Prostate gland (tissue), 2 donors: ENCODE measurements at regions not wholly inside any gene's neighbourhood (a gene's known extent, or its start where the extent isn't known, plus 50 kb on each side); places are given as distances from the start of the nearest gene placed in this dataset.

Experiments used
- DNase-seq: peaks from one replicate; pipeline ENCODE4 v3.0.0-alpha.2; 2019; ENCODE audit warnings: low spot score
- H3K27ac ChIP-seq, 2 donors: fragments of 200-600 bp; sonication (generic); 2 replicates each; pipeline ENCODE4 v1.5.1; 2017 to 2019
- H3K27me3 ChIP-seq: fragments of 200-600 bp; sonication (generic); replicated peaks from 2 replicates; pipeline ENCODE4 v1.5.1; 2019; ENCODE audit not compliant: insufficient read depth
- H3K36me3 ChIP-seq, 2 donors: fragments of 200-600 bp; sonication (generic); 1 replicate in 1 of 2; 2 replicates in 1 of 2; pipeline versions ENCODE4 v1.5.1 to v1.8.1; 2017 to 2019
- H3K4me1 ChIP-seq: fragments of 200-600 bp; sonication (generic); replicated peaks from 2 replicates; pipeline ENCODE4 v1.5.1; 2019
- H3K4me3 ChIP-seq, 2 donors: fragments of 200-600 bp; sonication (generic); 2 replicates each; pipeline ENCODE4 v1.5.1; 2017 to 2019
- H3K9me3 ChIP-seq: fragments of 200-600 bp; sonication (generic); 2 replicates; pipeline ENCODE4 v1.5.1; 2017
- CTCF ChIP-seq, 4 experiments: fragments of 200-600 bp in 2 of 4; fragments of 450-650 bp in 2 of 4; sonication (generic) in 2 of 4; IDR thresholded peaks; 1 replicate in 3 of 4; 2 replicates in 1 of 4; pipeline ENCODE4 v1.5.1; 2016 to 2019; ENCODE audit warnings: antibody characterized with exemption in 4 of 4, mild to moderate bottlenecking in 2 of 4, moderate library complexity in 2 of 4
- POLR2A ChIP-seq: fragments of 450-650 bp; IDR thresholded peaks from one replicate; pipeline ENCODE4 v1.6.1; 2016; ENCODE audit warnings: antibody characterized with exemption, mild to moderate bottlenecking
- POLR2AphosphoS5 ChIP-seq: sonication (generic); formaldehyde crosslinking; IDR thresholded peaks from one replicate; pipeline ENCODE4 v1.6.1; 2017; ENCODE audit warnings: antibody characterized with exemption
- WGBS: methylation state at CpG from one replicate; pipeline ENCODE4 v1.1.5; 2018; 5-methylcytosine and 5-hydroxymethylcytosine counted together
- intact Hi-C: fragments of 100-400 bp; cut with DNase I; formaldehyde crosslinking; loops from one replicate; pipeline ENCODE4 v1.14.2; 2022

- H3K9me3 ChIP-seq = no peaks in the 10 kb centered on the region
- H3K27me3 ChIP-seq = no peaks in the 10 kb centered on the region
- intact Hi-C loops = no loop called here
- H3K36me3 ChIP-seq = no peaks in the 10 kb centered on the region
- DNase-seq = no peak
- TF ChIP-seq POLR2A (no peak), CTCF (IDR thresholded peaks at IDR 0.05) (no peak)
- 59% methylated on average over 4 of the region's 4 CpGs for WGBS
- H3K4me3 ChIP-seq = no peak overlapping the region
- H3K27ac ChIP-seq = no peak overlapping the region
- no peaks in the 10 kb centered on the region for H3K4me1 ChIP-seq
These were observed 91.3 kb downstream of the RPS29 start for GRCh38 chr14:49494836-49495235.

- 38% methylated on average over 3 of the region's 3 CpGs for WGBS
- H3K9me3 ChIP-seq = no peaks in the 10 kb centered on the region
- no peaks in the 10 kb centered on the region for H3K36me3 ChIP-seq
- no peak overlapping the region for H3K27ac ChIP-seq
- intact Hi-C loops = no loop called here
- peak; percentile 14 for DNase-seq
- no peak for TF ChIP-seq POLR2A
- TF ChIP-seq POLR2AphosphoS5 = peak; percentile 45
- no peaks in the 10 kb centered on the region for H3K4me1 ChIP-seq
- H3K4me3 ChIP-seq = no peak overlapping the region
- no peaks in the 10 kb centered on the region for H3K27me3 ChIP-seq
These were observed 92.6 kb downstream of the RPS29 start for GRCh38 chr14:49493557-49493956.

- intact Hi-C loops = no loop called here
- TF ChIP-seq POLR2AphosphoS5 (no peak), CTCF (IDR thresholded peaks at IDR 0.05) (no peak), POLR2A (no peak)
- Histone ChIP-seq H3K9me3 (no peaks in the 10 kb centered on the region), H3K27me3 (no peaks in the 10 kb centered on the region), H3K36me3 (no peaks in the 10 kb centered on the region), H3K4me3 (no peak overlapping the region), H3K27ac (no peak overlapping the region), H3K4me1 (no peaks in the 10 kb centered on the region)
- 72% methylated on average over 3 of the region's 3 CpGs for WGBS
- DNase-seq = no peak
These were observed 94.0 kb downstream of the RPS29 start for GRCh38 chr14:49492151-49492550.

GRCh38 chr14:49489341-49489740 lies 96.8 kb downstream of the RPS29 start:
- H3K27me3 ChIP-seq = no peaks in the 10 kb centered on the region
- no peak for DNase-seq
- H3K36me3 ChIP-seq = no peaks in the 10 kb centered on the region
- no peak overlapping the region for H3K27ac ChIP-seq
- TF ChIP-seq POLR2A (no peak), CTCF (IDR thresholded peaks at IDR 0.05) (no peak), POLR2AphosphoS5 (no peak)
- intact Hi-C loops = no loop called here
- H3K9me3 ChIP-seq = no peaks in the 10 kb centered on the region
- H3K4me3 ChIP-seq = no peak overlapping the region
- no peaks in the 10 kb centered on the region for H3K4me1 ChIP-seq

- Histone ChIP-seq H3K4me1 (no peaks in the 10 kb centered on the region), H3K27ac (no peak overlapping the region), H3K36me3 (no peaks in the 10 kb centered on the region), H3K27me3 (no peaks in the 10 kb centered on the region), H3K9me3 (no peaks in the 10 kb centered on the region), H3K4me3 (no peak overlapping the region)
- intact Hi-C loops = no loop called here
- no peak for DNase-seq
- TF ChIP-seq CTCF (IDR thresholded peaks at IDR 0.05) (no peak), POLR2AphosphoS5 (no peak), POLR2A (no peak)
These were observed 98.9 kb downstream of the RPS29 start for GRCh38 chr14:49487238-49487637.
